ENCODE measurements at regions not wholly inside any gene's neighbourhood (a gene's known extent, or its start where the extent isn't known, plus 50 kb on each side); places are given as distances from the start of the nearest gene placed in this dataset.

DNA sequence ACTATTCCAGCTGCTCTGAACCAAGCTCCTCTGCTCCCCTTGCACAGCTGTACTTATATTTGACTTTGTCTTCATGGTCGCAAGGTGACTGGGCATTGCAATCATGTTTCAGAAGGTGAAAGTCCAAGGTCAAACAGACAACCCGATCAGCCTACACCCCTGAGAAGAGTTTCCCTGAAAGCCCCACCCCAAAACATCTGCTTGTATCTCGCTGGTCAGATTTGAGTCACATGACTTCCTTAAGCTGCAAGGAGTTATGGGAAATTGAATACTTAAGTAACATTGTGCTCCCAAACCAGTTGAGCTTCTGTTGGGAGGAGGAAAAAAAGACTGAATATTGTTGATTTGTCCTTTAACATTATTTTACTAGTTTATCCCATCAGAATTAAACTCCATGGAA, 83.4 kb upstream of the FZD10 start:
- Histone ChIP-seq H3K27me3 (ENCODE audit: control insufficient read depth in 1 of 2, insufficient read depth in 2 of 2, low read length in 2 of 2) (no peaks in the 10 kb centered on the region), H3K9me3 (ENCODE audit: control insufficient read depth in 2 of 2, insufficient read depth in 1 of 2, low read depth in 1 of 2, low read length in 1 of 2) (peaks cover 0 to 2% of the 10 kb centered on the region in 2 donors), H3K4me1 (ENCODE audit: control insufficient read depth in 2 of 2, insufficient read depth in 2 of 2, low read length in 1 of 2) (peaks cover 0 to 14% of the 10 kb centered on the region in 2 donors), H3K4me3 (ENCODE audit: low read depth in 1 of 2, low read length in 2 of 2) (no peak overlapping the region), H3K36me3 (ENCODE audit: control insufficient read depth in 2 of 2, insufficient read depth in 2 of 2, low read length in 1 of 2) (no peaks in the 10 kb centered on the region), H3K27ac (ENCODE audit: low read depth in 2 of 2, low read length in 1 of 2) (peak overlapping the region in 1 of 2 donors; percentile 75)
- 45 to 58% methylated on average over 3 of the region's 3 CpGs for WGBS, 2 donors

DNA sequence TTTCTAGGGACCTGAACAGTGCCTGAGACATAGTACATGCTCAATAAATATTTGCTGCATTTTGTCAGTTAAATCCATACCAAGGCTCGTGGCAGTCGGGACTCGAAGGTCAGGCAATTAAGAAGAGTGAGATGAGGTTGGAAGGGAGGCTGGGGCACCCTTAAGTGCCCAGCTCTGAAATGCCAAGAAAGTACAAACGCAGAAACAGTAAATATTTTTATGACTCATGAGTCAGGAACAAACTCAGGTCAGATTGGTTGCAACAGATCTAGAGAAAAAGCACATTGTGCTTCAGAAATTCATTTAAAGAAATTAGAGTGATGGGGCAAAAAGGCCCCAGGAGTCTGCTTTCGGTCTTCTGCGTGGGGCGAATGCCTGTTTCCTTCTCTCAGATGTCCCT, 83.0 kb upstream of the FZD10 start:
- H3K4me3 ChIP-seq (ENCODE audit: low read depth in 1 of 2, low read length in 2 of 2): no peak overlapping the region
- WGBS, 2 donors: 40 to 70% methylated on average over 7 of the region's 7 CpGs
- peak overlapping the region; percentile 55 to 75 for H3K27ac ChIP-seq (ENCODE audit: low read depth in 2 of 2, low read length in 1 of 2)
- peaks cover 0 to 2% of the 10 kb centered on the region in 2 donors for H3K9me3 ChIP-seq (ENCODE audit: control insufficient read depth in 2 of 2, insufficient read depth in 1 of 2, low read depth in 1 of 2, low read length in 1 of 2)
- peaks cover 0 to 14% of the 10 kb centered on the region in 2 donors for H3K4me1 ChIP-seq (ENCODE audit: control insufficient read depth in 2 of 2, insufficient read depth in 2 of 2, low read length in 1 of 2)
- H3K27me3 ChIP-seq (ENCODE audit: control insufficient read depth in 1 of 2, insufficient read depth in 2 of 2, low read length in 2 of 2): no peaks in the 10 kb centered on the region
- H3K36me3 ChIP-seq (ENCODE audit: control insufficient read depth in 2 of 2, insufficient read depth in 2 of 2, low read length in 1 of 2): no peaks in the 10 kb centered on the region

DNA sequence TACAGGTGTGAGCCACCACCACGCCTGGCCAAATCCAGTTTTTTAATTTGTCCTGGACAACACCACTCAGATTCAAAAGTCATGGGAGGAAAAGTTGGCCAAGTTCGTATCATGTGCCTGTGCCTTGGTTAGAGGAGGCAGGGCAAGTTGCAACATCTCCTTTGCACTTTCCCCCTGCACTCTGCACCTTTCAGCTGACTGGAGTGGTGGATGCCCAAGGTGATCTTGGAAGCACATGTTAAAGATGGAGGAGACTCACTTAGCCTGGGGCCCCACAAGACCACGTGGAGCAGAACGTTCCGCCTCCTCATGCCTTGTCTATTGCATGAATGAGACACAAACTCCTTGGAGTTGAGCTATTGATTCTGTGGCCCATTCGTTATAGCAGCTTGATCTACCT, 82.1 kb upstream of the FZD10 start:
- Histone ChIP-seq H3K4me1 (ENCODE audit: control insufficient read depth in 2 of 2, insufficient read depth in 2 of 2, low read length in 1 of 2) (peaks cover 0 to 10% of the 10 kb centered on the region in 2 donors), H3K27me3 (ENCODE audit: control insufficient read depth in 1 of 2, insufficient read depth in 2 of 2, low read length in 2 of 2) (no peaks in the 10 kb centered on the region), H3K9me3 (ENCODE audit: control insufficient read depth in 2 of 2, insufficient read depth in 1 of 2, low read depth in 1 of 2, low read length in 1 of 2) (peaks cover 0 to 2% of the 10 kb centered on the region in 2 donors), H3K4me3 (ENCODE audit: low read depth in 1 of 2, low read length in 2 of 2) (no peak overlapping the region), H3K27ac (ENCODE audit: low read depth in 2 of 2, low read length in 1 of 2) (peak overlapping the region in 1 of 2 donors; percentile 75), H3K36me3 (ENCODE audit: control insufficient read depth in 2 of 2, insufficient read depth in 2 of 2, low read length in 1 of 2) (no peaks in the 10 kb centered on the region)
- 48 to 64% methylated on average over 6 of the region's 6 CpGs for WGBS, 2 donors

DNA sequence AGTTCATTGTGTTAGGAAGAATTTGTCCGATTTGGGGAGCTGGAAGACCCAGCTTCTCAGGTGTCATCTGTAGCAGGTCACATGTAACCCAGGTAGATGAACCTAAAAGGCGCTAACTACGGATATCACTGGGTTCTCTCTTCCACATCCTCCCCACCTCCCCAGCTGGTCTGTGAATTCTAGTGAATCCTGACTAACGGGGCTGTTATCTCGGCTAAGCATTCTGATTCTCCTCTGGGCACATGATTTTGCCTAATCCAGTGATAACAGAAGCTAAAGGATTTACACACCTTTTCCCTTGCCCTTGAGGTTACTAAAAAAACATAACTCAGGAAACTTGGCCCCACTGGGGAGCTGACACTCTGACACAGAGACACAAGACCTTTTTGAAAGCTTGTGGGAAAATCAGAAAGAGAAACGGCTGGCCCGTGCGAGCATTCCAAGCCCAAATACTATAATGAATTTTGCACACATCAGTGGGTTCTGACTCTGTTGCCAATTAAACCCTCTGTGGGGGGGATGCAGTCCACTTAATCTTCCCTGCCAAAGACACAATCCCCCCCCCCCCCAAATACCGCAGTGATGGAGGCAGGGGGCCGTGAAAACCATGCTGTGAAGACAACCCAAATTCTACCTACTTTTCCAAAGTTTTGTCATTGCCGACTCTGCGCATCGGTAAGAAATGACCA, 81.0 kb upstream of the FZD10 start:
- 59 to 75% methylated on average over 13 of the region's 13 CpGs for WGBS, 2 donors
- H3K4me3 ChIP-seq (ENCODE audit: low read depth in 1 of 2, low read length in 2 of 2): no peak overlapping the region
- H3K27me3 ChIP-seq (ENCODE audit: control insufficient read depth in 1 of 2, insufficient read depth in 2 of 2, low read length in 2 of 2): no peaks in the 10 kb centered on the region
- H3K36me3 ChIP-seq (ENCODE audit: control insufficient read depth in 2 of 2, insufficient read depth in 2 of 2, low read length in 1 of 2): no peaks in the 10 kb centered on the region
- peaks cover 0 to 8% of the 10 kb centered on the region in 2 donors for H3K4me1 ChIP-seq (ENCODE audit: control insufficient read depth in 2 of 2, insufficient read depth in 2 of 2, low read length in 1 of 2)
- H3K9me3 ChIP-seq (ENCODE audit: control insufficient read depth in 2 of 2, insufficient read depth in 1 of 2, low read depth in 1 of 2, low read length in 1 of 2): peaks cover 0 to 2% of the 10 kb centered on the region in 2 donors
- H3K27ac ChIP-seq (ENCODE audit: low read depth in 2 of 2, low read length in 1 of 2): no peak overlapping the region

DNA sequence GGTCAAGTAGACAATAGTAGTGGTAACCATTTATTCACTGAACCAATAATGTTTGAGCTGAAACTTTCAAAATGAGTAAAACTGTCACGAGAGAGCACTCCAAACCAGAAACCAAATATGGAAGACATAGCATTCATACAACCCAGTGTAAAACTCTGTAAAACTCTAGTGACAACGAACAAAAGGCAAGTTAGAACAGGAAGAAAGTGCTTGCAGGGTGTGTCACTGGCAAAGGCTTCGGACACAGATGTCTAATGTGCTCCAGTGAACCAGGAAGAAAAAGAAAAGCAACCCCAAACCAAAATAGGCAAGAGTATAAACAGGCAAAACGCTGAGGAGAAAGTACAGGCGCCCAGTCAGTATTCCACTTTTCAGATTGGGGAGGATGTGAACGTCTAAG, 79.3 kb upstream of the FZD10 start:
- Histone ChIP-seq H3K4me1 (ENCODE audit: control insufficient read depth in 2 of 2, insufficient read depth in 2 of 2, low read length in 1 of 2) (peaks cover 0 to 10% of the 10 kb centered on the region in 2 donors), H3K36me3 (ENCODE audit: control insufficient read depth in 2 of 2, insufficient read depth in 2 of 2, low read length in 1 of 2) (no peaks in the 10 kb centered on the region), H3K9me3 (ENCODE audit: control insufficient read depth in 2 of 2, insufficient read depth in 1 of 2, low read depth in 1 of 2, low read length in 1 of 2) (peaks cover 0 to 2% of the 10 kb centered on the region in 2 donors), H3K4me3 (ENCODE audit: low read depth in 1 of 2, low read length in 2 of 2) (no peak overlapping the region), H3K27ac (ENCODE audit: low read depth in 2 of 2, low read length in 1 of 2) (peak overlapping the region; percentile 66 to 83), H3K27me3 (ENCODE audit: control insufficient read depth in 1 of 2, insufficient read depth in 2 of 2, low read length in 2 of 2) (no peaks in the 10 kb centered on the region)
- WGBS, 2 donors: 48 to 50% methylated on average over 6 of the region's 6 CpGs

DNA sequence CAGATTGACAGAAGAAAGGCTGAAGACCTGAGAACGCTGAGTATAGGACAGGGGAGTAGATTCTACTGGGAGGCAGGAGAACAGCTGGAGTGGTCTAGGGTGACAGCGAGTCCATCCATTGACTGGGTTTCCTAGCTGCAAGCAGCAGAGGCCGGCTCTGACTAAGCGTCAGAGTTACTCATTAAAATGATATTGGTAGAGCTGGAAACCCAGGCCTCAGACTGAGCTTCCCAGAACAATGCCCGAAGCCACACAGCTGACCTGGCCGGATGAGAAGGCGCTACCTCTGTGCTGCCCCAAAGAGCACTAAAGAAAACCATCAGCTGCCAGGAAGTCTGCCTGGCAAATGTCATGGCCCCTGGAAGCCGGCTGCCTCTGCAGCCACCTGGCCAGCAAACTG, 78.5 kb upstream of the FZD10 start:
- Histone ChIP-seq H3K27ac (ENCODE audit: low read depth in 2 of 2, low read length in 1 of 2) (peak overlapping the region; percentile 66 to 83), H3K36me3 (ENCODE audit: control insufficient read depth in 2 of 2, insufficient read depth in 2 of 2, low read length in 1 of 2) (no peaks in the 10 kb centered on the region), H3K4me1 (ENCODE audit: control insufficient read depth in 2 of 2, insufficient read depth in 2 of 2, low read length in 1 of 2) (peaks cover 0 to 10% of the 10 kb centered on the region in 2 donors), H3K27me3 (ENCODE audit: control insufficient read depth in 1 of 2, insufficient read depth in 2 of 2, low read length in 2 of 2) (no peaks in the 10 kb centered on the region), H3K9me3 (ENCODE audit: control insufficient read depth in 2 of 2, insufficient read depth in 1 of 2, low read depth in 1 of 2, low read length in 1 of 2) (peaks cover 0 to 2% of the 10 kb centered on the region in 2 donors), H3K4me3 (ENCODE audit: low read depth in 1 of 2, low read length in 2 of 2) (no peak overlapping the region)
- 78 to 79% methylated on average over 8 of the region's 8 CpGs for WGBS, 2 donors

DNA sequence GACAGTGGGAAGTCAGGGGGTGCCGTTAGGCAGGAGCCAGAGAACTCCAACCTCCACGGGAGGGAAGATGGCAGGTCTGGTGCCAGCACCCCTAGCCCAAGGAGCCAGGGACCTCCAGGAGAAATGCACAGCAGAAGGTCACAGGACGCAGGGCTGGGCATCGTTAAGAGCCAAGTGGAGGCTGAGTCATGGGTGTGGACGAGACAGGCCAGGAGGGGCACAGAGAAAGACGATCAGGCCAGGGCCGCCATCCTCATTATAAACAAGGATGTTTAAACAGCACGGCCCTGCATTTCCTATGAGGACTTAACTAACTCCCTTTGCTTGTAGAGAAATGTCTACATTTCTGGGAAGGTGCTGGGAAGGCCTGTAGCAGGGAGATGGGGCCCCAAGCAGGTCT, 77.9 kb upstream of the FZD10 start:
- Histone ChIP-seq H3K4me3 (ENCODE audit: low read depth in 1 of 2, low read length in 2 of 2) (no peak overlapping the region), H3K4me1 (ENCODE audit: control insufficient read depth in 2 of 2, insufficient read depth in 2 of 2, low read length in 1 of 2) (peaks cover 0 to 10% of the 10 kb centered on the region in 2 donors), H3K27ac (ENCODE audit: low read depth in 2 of 2, low read length in 1 of 2) (no peak overlapping the region), H3K27me3 (ENCODE audit: control insufficient read depth in 1 of 2, insufficient read depth in 2 of 2, low read length in 2 of 2) (no peaks in the 10 kb centered on the region), H3K36me3 (ENCODE audit: control insufficient read depth in 2 of 2, insufficient read depth in 2 of 2, low read length in 1 of 2) (no peaks in the 10 kb centered on the region), H3K9me3 (ENCODE audit: control insufficient read depth in 2 of 2, insufficient read depth in 1 of 2, low read depth in 1 of 2, low read length in 1 of 2) (peaks cover 0 to 2% of the 10 kb centered on the region in 2 donors)
- WGBS, 2 donors: 80 to 82% methylated on average over 8 of the region's 8 CpGs

DNA sequence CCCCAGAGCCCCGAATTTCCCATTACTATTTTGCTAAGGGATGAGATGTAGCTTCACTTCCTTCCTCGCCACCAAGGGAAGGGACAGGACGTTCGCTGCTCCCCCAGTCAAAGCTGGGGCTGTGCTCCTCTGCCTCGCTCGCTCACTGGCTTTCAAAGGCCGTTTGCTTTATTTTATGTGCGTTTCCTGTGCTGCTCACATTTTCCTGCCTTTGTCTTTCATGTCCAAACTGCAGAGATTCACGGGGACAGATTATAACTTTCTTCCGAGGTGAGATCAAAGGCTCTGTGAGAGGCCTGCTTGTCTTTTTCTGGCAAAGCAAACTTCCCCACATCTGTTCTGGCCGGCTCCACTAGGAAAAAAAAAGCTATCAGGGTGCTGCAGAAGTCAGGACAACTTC, 76.0 kb upstream of the FZD10 start:
- H3K27me3 ChIP-seq (ENCODE audit: control insufficient read depth in 1 of 2, insufficient read depth in 2 of 2, low read length in 2 of 2): no peaks in the 10 kb centered on the region
- WGBS, 2 donors: 30 to 35% methylated on average over 11 of the region's 11 CpGs
- no peaks in the 10 kb centered on the region for H3K36me3 ChIP-seq (ENCODE audit: control insufficient read depth in 2 of 2, insufficient read depth in 2 of 2, low read length in 1 of 2)
- no peak overlapping the region for H3K4me3 ChIP-seq (ENCODE audit: low read depth in 1 of 2, low read length in 2 of 2)
- peaks cover 0 to 10% of the 10 kb centered on the region in 2 donors for H3K4me1 ChIP-seq (ENCODE audit: control insufficient read depth in 2 of 2, insufficient read depth in 2 of 2, low read length in 1 of 2)
- peak overlapping the region in 1 of 2 donors; percentile 23 for H3K27ac ChIP-seq (ENCODE audit: low read depth in 2 of 2, low read length in 1 of 2)
- peaks cover 0 to 2% of the 10 kb centered on the region in 2 donors for H3K9me3 ChIP-seq (ENCODE audit: control insufficient read depth in 2 of 2, insufficient read depth in 1 of 2, low read depth in 1 of 2, low read length in 1 of 2)

DNA sequence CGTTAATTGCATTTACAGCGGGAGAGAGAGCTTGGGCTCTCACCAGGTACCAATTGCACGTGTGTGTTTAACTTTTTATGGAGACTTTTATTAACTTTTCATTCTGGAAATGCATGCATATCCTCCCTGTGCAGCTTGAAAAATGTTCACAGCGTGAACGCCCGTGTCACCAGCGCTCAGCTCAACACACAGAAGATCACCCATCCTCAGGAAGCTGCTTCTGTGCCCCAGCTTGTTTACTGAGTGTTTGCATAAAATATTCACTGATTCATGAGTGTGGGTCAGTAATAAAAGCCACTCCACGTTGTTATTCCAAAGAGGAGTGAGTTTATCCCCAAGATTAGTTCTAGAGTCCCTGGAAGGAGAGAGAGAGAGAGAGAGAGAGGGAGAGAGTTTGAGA, 75.5 kb upstream of the FZD10 start:
- H3K4me1 ChIP-seq (ENCODE audit: control insufficient read depth in 2 of 2, insufficient read depth in 2 of 2, low read length in 1 of 2): peaks cover 0 to 10% of the 10 kb centered on the region in 2 donors
- WGBS, 2 donors: 34 to 41% methylated on average over 8 of the region's 8 CpGs
- H3K36me3 ChIP-seq (ENCODE audit: control insufficient read depth in 2 of 2, insufficient read depth in 2 of 2, low read length in 1 of 2): no peaks in the 10 kb centered on the region
- H3K9me3 ChIP-seq (ENCODE audit: control insufficient read depth in 2 of 2, insufficient read depth in 1 of 2, low read depth in 1 of 2, low read length in 1 of 2): peaks cover 0 to 2% of the 10 kb centered on the region in 2 donors
- H3K4me3 ChIP-seq (ENCODE audit: low read depth in 1 of 2, low read length in 2 of 2): no peak overlapping the region
- H3K27ac ChIP-seq (ENCODE audit: low read depth in 2 of 2, low read length in 1 of 2): no peak overlapping the region
- H3K27me3 ChIP-seq (ENCODE audit: control insufficient read depth in 1 of 2, insufficient read depth in 2 of 2, low read length in 2 of 2): no peaks in the 10 kb centered on the region

DNA sequence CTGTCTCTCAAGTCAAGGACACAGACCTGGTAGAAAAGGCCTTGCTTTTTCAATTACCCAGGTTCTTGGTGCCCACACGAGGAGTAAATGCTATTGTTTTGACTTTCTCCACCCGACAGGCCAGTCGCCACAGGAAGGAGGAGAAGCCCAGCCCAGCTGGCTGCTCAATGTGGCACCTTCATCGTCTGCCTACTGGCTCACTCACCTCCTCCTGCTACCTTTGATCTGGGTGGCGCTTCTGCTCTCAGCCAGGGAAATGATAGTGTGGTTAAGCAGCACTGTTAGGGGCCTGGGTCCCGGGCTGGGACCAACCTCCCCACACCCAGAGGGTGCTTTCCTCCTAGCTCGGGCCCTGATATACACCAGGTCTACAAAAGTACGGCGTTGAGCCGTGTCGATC, 75.0 kb upstream of the FZD10 start:
- Histone ChIP-seq H3K4me1 (ENCODE audit: control insufficient read depth in 2 of 2, insufficient read depth in 2 of 2, low read length in 1 of 2) (peaks cover 0 to 13% of the 10 kb centered on the region in 2 donors), H3K4me3 (ENCODE audit: low read depth in 1 of 2, low read length in 2 of 2) (no peak overlapping the region), H3K27ac (ENCODE audit: low read depth in 2 of 2, low read length in 1 of 2) (peak overlapping the region in 1 of 2 donors; percentile 33), H3K9me3 (ENCODE audit: control insufficient read depth in 2 of 2, insufficient read depth in 1 of 2, low read depth in 1 of 2, low read length in 1 of 2) (peaks cover 0 to 2% of the 10 kb centered on the region in 2 donors), H3K36me3 (ENCODE audit: control insufficient read depth in 2 of 2, insufficient read depth in 2 of 2, low read length in 1 of 2) (no peaks in the 10 kb centered on the region), H3K27me3 (ENCODE audit: control insufficient read depth in 1 of 2, insufficient read depth in 2 of 2, low read length in 2 of 2) (no peaks in the 10 kb centered on the region)
- 58% methylated on average over 11 of the region's 11 CpGs for WGBS, 2 donors

Measured in esophagus (tissue), 2 donors.